HCT116 (cell line): ENCODE measurements at regions not wholly inside any gene's neighbourhood (a gene's known extent, or its start where the extent isn't known, plus 50 kb on each side); places are given as distances from the start of the nearest gene placed in this dataset.

Experiments
- ATAC-seq: fragments of 200-7000 bp; cut with Tn5 transposase; 2 replicates; pipeline ENCODE4 v1.9.1; 2020; ENCODE audit warnings: mild to moderate bottlenecking, moderate library complexity
- BruUV-seq: library from RNA; stranded (reverse); fragments of 400-500 nt; replicated peaks from 2 replicates; lab custom pipeline; 2021; lab: Mats Ljungman, UMichigan
- CTCF ChIA-PET: fragments of 300-600 bp; sonication (Branson Sonifier 250); formaldehyde crosslinking; loops from one replicate; lab custom pipeline; 2021; ENCODE audit warnings: antibody characterized with exemption; lab: Charles Lee
- POLR2A ChIA-PET: fragments of 300-600, 350-600 bp; sonication (Branson Sonifier 250); formaldehyde crosslinking; loops from one replicate; lab custom pipeline; 2021; ENCODE audit warnings: antibody characterized with exemption; lab: Charles Lee
- RAD21 ChIA-PET, 2 experiments: fragments of 300-600 bp; sonication (Branson Sonifier 250); formaldehyde crosslinking; loops; one replicate each; lab custom pipeline; 2023; ENCODE audit warnings: low total read pairs in 2 of 2; ENCODE audit not compliant: uncharacterized antibody in 2 of 2, unreplicated experiment in 2 of 2, low non-redundant PET in 1 of 2; lab: Charles Lee
- DNase-seq: peaks from one replicate; pipeline ENCODE4 v3.0.0-alpha.2; 2010; ENCODE audit warnings: low read depth, low spot score
- H2AFZ ChIP-seq: fragments of 200-600 bp; shearing (Covaris generic), sonication (generic); 2 replicates; pipeline ENCODE4 v1.6.1; 2017; ENCODE audit warnings: low read depth, mixed run types, mixed read lengths, antibody characterized with exemption, low read length; ENCODE audit not compliant: poor library complexity, severe bottlenecking
- H3K27ac ChIP-seq: 2 replicates; pipeline ENCODE4 v1.5.1; 2012; ENCODE audit warnings: low read depth, low read length
- H3K27me3 ChIP-seq: fragments of 200-600 bp; sonication (generic); 2 replicates; pipeline ENCODE4 v1.6.1; 2016; ENCODE audit warnings: mixed run types, low read length, mixed read lengths; ENCODE audit not compliant: insufficient read depth
- H3K36me3 ChIP-seq, 2 experiments: fragments of 200-500 bp in 1 of 2; fragments of 200-600 bp in 1 of 2; sonication (Bioruptor generic) in 1 of 2; sonication (generic) in 1 of 2; 2 replicates each; pipeline versions ENCODE4 v1.5.1 to v1.6.1; 2014 to 2016; ENCODE audit warnings: low read length in 2 of 2, inconsistent platforms in 1 of 2, mixed read lengths in 1 of 2, mixed run types in 1 of 2; ENCODE audit not compliant: insufficient read depth in 2 of 2, control insufficient read depth in 1 of 2
- H3K4me1 ChIP-seq, 2 experiments: fragments of 200-600 bp in 1 of 2; sonication (generic) in 1 of 2; 2 replicates each; pipeline versions ENCODE4 v1.5.1 to v1.6.1; 2012 to 2017; ENCODE audit warnings: low read length in 2 of 2, inconsistent platforms in 1 of 2, mild to moderate bottlenecking in 1 of 2, mixed read lengths in 1 of 2, mixed run types in 1 of 2, moderate library complexity in 1 of 2; ENCODE audit not compliant: insufficient read depth in 2 of 2, control insufficient read depth in 1 of 2
- H3K4me2 ChIP-seq: fragments of 200-600 bp; sonication (generic); 2 replicates; pipeline ENCODE4 v1.6.1; 2017; ENCODE audit warnings: mixed run types, low read length, mixed read lengths
- H3K4me3 ChIP-seq, 2 experiments: fragments of 200-600 bp in 1 of 2; sonication (generic) in 1 of 2; replicated peaks in 1 of 2; 2 replicates each; pipeline ENCODE4 v1.5.1; 2011 to 2016; ENCODE audit warnings: low read length in 2 of 2, control low read depth in 1 of 2, low read depth in 1 of 2, mild to moderate bottlenecking in 1 of 2, mixed read lengths in 1 of 2, mixed run types in 1 of 2
- H3K79me2 ChIP-seq: fragments of 200-600 bp; sonication (generic); 2 replicates; pipeline ENCODE4 v1.6.1; 2017; ENCODE audit warnings: mild to moderate bottlenecking, mixed run types, low read length, moderate library complexity, mixed read lengths; ENCODE audit not compliant: insufficient read depth
- H3K9ac ChIP-seq: fragments of 200-600 bp; sonication (generic); 2 replicates; pipeline ENCODE4 v1.6.1; 2016; ENCODE audit warnings: low read length, mixed read lengths
- H3K9me2 ChIP-seq: fragments of 200-600 bp; sonication (generic), shearing (Covaris generic); 2 replicates; pipeline ENCODE4 v1.6.1; 2017; ENCODE audit warnings: mixed run types, mild to moderate bottlenecking, moderate library complexity; ENCODE audit not compliant: insufficient read depth
- H3K9me3 ChIP-seq, 2 experiments: fragments of 200-500 bp in 1 of 2; fragments of 200-600 bp in 1 of 2; sonication (Bioruptor generic) in 1 of 2; sonication (generic) in 1 of 2; 2 replicates each; pipeline ENCODE4 v1.6.1; 2014 to 2017; ENCODE audit warnings: low read length in 2 of 2, mixed read lengths in 2 of 2, inconsistent platforms in 1 of 2, low read depth in 1 of 2, mild to moderate bottlenecking in 1 of 2, mixed run types in 1 of 2, moderate library complexity in 1 of 2; ENCODE audit not compliant: control insufficient read depth in 1 of 2, insufficient read depth in 1 of 2
- H4K20me1 ChIP-seq: fragments of 200-600 bp; sonication (generic), shearing (Covaris generic); 2 replicates; pipeline ENCODE4 v1.6.1; 2017; ENCODE audit warnings: mixed run types, mild to moderate bottlenecking, moderate library complexity; ENCODE audit not compliant: insufficient read depth
- CEBPB ChIP-seq: IDR thresholded peaks from 2 replicates; pipeline ENCODE4 v1.6.1; 2012; ENCODE audit warnings: low read depth
- ELF1 ChIP-seq: IDR thresholded peaks from 2 replicates; pipeline ENCODE4 v1.6.1; 2012; ENCODE audit warnings: low read depth, borderline replicate concordance
- EZH2 ChIP-seq: fragments of 200-600 bp; sonication (generic); IDR thresholded peaks from 2 replicates; pipeline ENCODE4 v1.6.1; 2017; ENCODE audit warnings: antibody characterized with exemption, mixed run types
- JUND ChIP-seq: IDR thresholded peaks from 2 replicates; pipeline ENCODE4 v1.6.1; 2012
- POLR2AphosphoS5 ChIP-seq: IDR thresholded peaks from 2 replicates; pipeline ENCODE4 v1.6.1; 2011; ENCODE audit warnings: mild to moderate bottlenecking, low read depth, low read length, moderate library complexity
- SIN3A ChIP-seq: IDR thresholded peaks from 2 replicates; pipeline ENCODE4 v1.6.1; 2012; ENCODE audit warnings: low read depth
- SP1 ChIP-seq: IDR thresholded peaks from 2 replicates; pipeline ENCODE4 v1.6.1; 2012; ENCODE audit warnings: low read depth
- ZFX ChIP-seq: fragments of 450-650 bp; IDR thresholded peaks from 2 replicates; pipeline ENCODE4 v1.6.1; 2017
- intact Hi-C: fragments of 100-400 bp; cut with micrococcal nuclease; formaldehyde crosslinking; loops from 2 replicates; pipeline ENCODE4 v1.10.0; 2022
- TF ChIP-seq, protein P1 (sequence below): IDR thresholded peaks from 2 replicates; pipeline ENCODE4 v1.6.1; 2012; ENCODE audit warnings: low read depth
- TF ChIP-seq, protein P2 (sequence below): IDR thresholded peaks from 2 replicates; pipeline ENCODE4 v1.6.1; 2012
- TF ChIP-seq, protein P3 (sequence below): IDR thresholded peaks from 2 replicates; pipeline ENCODE4 v1.6.1; 2011; ENCODE audit warnings: mild to moderate bottlenecking, low read length, moderate library complexity; ENCODE audit not compliant: insufficient replicate concordance; ENCODE audit errors: extremely low read depth
- TF ChIP-seq, protein P4 (sequence below), 3 experiments: fragments of 200-600 bp in 1 of 3; sonication (generic) in 1 of 3; IDR thresholded peaks in 2 of 3; conservative IDR thresholded peaks in 1 of 3; 2 replicates each; pipeline ENCODE4 v1.5.1; 2012 to 2017; ENCODE audit warnings: low read depth in 2 of 3, low read length in 2 of 3, antibody characterized with exemption in 1 of 3, borderline replicate concordance in 1 of 3, control low read depth in 1 of 3, mild to moderate bottlenecking in 1 of 3, mixed read lengths in 1 of 3, mixed run types in 1 of 3, moderate library complexity in 1 of 3; ENCODE audit not compliant: insufficient read depth in 1 of 3
- TF ChIP-seq, protein P5 (sequence below): IDR thresholded peaks from 2 replicates; pipeline ENCODE4 v1.6.1; 2012

DNA sequence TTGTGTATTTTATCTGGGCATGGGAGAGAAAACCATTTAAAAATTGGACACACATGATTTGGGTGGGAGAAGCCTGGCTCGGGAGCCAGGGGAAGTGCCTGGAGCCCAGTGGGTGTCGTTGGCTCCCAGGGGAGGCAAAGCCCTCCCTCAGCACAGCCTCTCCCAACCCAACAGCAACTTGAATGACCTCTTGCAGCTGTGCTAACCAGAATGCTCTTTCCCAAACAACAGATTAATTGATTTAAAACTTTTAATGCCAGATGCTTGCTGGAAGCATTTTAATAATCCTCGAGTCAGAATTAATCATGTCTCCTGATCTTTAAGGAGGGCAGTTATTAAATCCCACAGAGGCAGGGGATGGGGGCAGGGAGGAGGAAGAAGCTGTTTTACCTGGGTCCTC is 401.6 kb downstream of the BUD13 start (continued):
- TF ChIP-seq, protein P1, sequence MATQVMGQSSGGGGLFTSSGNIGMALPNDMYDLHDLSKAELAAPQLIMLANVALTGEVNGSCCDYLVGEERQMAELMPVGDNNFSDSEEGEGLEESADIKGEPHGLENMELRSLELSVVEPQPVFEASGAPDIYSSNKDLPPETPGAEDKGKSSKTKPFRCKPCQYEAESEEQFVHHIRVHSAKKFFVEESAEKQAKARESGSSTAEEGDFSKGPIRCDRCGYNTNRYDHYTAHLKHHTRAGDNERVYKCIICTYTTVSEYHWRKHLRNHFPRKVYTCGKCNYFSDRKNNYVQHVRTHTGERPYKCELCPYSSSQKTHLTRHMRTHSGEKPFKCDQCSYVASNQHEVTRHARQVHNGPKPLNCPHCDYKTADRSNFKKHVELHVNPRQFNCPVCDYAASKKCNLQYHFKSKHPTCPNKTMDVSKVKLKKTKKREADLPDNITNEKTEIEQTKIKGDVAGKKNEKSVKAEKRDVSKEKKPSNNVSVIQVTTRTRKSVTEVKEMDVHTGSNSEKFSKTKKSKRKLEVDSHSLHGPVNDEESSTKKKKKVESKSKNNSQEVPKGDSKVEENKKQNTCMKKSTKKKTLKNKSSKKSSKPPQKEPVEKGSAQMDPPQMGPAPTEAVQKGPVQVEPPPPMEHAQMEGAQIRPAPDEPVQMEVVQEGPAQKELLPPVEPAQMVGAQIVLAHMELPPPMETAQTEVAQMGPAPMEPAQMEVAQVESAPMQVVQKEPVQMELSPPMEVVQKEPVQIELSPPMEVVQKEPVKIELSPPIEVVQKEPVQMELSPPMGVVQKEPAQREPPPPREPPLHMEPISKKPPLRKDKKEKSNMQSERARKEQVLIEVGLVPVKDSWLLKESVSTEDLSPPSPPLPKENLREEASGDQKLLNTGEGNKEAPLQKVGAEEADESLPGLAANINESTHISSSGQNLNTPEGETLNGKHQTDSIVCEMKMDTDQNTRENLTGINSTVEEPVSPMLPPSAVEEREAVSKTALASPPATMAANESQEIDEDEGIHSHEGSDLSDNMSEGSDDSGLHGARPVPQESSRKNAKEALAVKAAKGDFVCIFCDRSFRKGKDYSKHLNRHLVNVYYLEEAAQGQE = no peak
- TF ChIP-seq, protein P2, sequence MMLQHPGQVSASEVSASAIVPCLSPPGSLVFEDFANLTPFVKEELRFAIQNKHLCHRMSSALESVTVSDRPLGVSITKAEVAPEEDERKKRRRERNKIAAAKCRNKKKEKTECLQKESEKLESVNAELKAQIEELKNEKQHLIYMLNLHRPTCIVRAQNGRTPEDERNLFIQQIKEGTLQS = no peak
- TF ChIP-seq SIN3A = no peak

DNA sequence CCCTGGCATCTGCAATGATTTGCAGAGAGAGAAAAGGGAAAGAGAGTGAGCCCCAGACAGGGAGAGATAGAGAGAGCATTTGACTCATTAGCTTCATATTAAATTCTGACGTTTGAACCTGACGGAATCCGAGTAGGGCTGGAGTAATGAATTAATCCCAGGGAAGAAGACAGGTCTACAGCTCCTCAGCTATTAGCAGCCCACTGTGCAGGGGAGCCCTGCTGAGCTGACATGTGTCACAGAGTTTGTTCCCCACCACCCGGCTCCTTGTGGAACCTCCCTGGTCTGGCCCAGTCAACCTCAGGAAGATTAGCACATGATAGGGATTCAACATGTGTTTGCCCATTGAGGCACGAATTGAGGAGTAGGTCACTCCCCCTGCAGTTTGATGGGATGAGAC is 404.0 kb downstream of the BUD13 start:
- Histone ChIP-seq H3K4me1 (no peaks in the 10 kb centered on the region), H2AFZ (no peak overlapping the region), H3K4me3 (no peak overlapping the region), H4K20me1 (no peaks in the 10 kb centered on the region), H3K9me2 (no peaks in the 10 kb centered on the region), H3K27me3 (peaks cover 59% of the 10 kb centered on the region), H3K27ac (no peak overlapping the region), H3K79me2 (no peaks in the 10 kb centered on the region), H3K4me2 (no peak overlapping the region), H3K36me3 (no peaks in the 10 kb centered on the region), H3K9ac (no peak overlapping the region), H3K9me3 (no peaks in the 10 kb centered on the region)
- DNase-seq (no peak), ATAC-seq (no peak)
- ChIA-PET RAD21 (no interaction called here), POLR2A (no interaction called here), CTCF (no interaction called here)
- BruUV-seq = no TSS peak
- intact Hi-C loops = no loop called here
- no peak for TF ChIP-seq POLR2AphosphoS5
- TF ChIP-seq, protein P2 = no peak
- TF ChIP-seq, protein P3, sequence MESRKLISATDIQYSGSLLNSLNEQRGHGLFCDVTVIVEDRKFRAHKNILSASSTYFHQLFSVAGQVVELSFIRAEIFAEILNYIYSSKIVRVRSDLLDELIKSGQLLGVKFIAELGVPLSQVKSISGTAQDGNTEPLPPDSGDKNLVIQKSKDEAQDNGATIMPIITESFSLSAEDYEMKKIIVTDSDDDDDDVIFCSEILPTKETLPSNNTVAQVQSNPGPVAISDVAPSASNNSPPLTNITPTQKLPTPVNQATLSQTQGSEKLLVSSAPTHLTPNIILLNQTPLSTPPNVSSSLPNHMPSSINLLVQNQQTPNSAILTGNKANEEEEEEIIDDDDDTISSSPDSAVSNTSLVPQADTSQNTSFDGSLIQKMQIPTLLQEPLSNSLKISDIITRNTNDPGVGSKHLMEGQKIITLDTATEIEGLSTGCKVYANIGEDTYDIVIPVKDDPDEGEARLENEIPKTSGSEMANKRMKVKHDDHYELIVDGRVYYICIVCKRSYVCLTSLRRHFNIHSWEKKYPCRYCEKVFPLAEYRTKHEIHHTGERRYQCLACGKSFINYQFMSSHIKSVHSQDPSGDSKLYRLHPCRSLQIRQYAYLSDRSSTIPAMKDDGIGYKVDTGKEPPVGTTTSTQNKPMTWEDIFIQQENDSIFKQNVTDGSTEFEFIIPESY = no peak
- TF ChIP-seq CEBPB = no peak
- TF ChIP-seq, protein P4, sequence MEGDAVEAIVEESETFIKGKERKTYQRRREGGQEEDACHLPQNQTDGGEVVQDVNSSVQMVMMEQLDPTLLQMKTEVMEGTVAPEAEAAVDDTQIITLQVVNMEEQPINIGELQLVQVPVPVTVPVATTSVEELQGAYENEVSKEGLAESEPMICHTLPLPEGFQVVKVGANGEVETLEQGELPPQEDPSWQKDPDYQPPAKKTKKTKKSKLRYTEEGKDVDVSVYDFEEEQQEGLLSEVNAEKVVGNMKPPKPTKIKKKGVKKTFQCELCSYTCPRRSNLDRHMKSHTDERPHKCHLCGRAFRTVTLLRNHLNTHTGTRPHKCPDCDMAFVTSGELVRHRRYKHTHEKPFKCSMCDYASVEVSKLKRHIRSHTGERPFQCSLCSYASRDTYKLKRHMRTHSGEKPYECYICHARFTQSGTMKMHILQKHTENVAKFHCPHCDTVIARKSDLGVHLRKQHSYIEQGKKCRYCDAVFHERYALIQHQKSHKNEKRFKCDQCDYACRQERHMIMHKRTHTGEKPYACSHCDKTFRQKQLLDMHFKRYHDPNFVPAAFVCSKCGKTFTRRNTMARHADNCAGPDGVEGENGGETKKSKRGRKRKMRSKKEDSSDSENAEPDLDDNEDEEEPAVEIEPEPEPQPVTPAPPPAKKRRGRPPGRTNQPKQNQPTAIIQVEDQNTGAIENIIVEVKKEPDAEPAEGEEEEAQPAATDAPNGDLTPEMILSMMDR (IDR thresholded peaks at IDR 0.05 in 2 of 3, conservative IDR thresholded peaks at IDR 0.05 in 1 of 3; ENCODE audit: borderline replicate concordance in 1 of 3, insufficient read depth in 1 of 3, low read depth in 2 of 3, low read length in 2 of 3) = no peak
- no peak for TF ChIP-seq EZH2
- no peak for TF ChIP-seq JUND
- TF ChIP-seq ELF1 = no peak
- TF ChIP-seq, protein P5, sequence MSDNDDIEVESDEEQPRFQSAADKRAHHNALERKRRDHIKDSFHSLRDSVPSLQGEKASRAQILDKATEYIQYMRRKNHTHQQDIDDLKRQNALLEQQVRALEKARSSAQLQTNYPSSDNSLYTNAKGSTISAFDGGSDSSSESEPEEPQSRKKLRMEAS = no peak
- no peak for TF ChIP-seq SIN3A
- TF ChIP-seq ZFX = no peak
- no peak for TF ChIP-seq SP1
